Thyroid gland (tissue), 4 donors: ENCODE measurements at regions not wholly inside any gene's neighbourhood (a gene's known extent, or its start where the extent isn't known, plus 50 kb on each side); places are given as distances from the start of the nearest gene placed in this dataset.

ENCODE experiments used
- DNase-seq, 2 donors: peaks; one replicate each; pipeline ENCODE4 v3.0.0-alpha.2; 2019
- H3K27ac ChIP-seq, 3 donors: fragments of 200-600 bp; sonication (generic); 1 replicate in 2 of 3; 2 replicates in 1 of 3; pipeline ENCODE4 v1.5.1; 2016 to 2019; ENCODE audit warnings: mild to moderate bottlenecking in 1 of 3, moderate library complexity in 1 of 3
- H3K27me3 ChIP-seq: fragments of 200-600 bp; sonication (generic); one replicate; pipeline ENCODE4 v1.5.1; 2019
- H3K36me3 ChIP-seq, 2 donors: fragments of 200-600 bp; sonication (generic); one replicate each; pipeline ENCODE4 v1.5.1; 2016 to 2019
- H3K4me1 ChIP-seq, 2 donors: fragments of 200-600 bp; sonication (generic); one replicate each; pipeline ENCODE4 v1.5.1; 2017 to 2019
- H3K4me3 ChIP-seq, 3 donors: fragments of 200-600 bp; sonication (generic); replicated peaks in 1 of 3; 1 replicate in 2 of 3; 2 replicates in 1 of 3; pipeline ENCODE4 v1.5.1; 2016; ENCODE audit warnings: mild to moderate bottlenecking in 1 of 3
- H3K9me3 ChIP-seq: fragments of 200-600 bp; sonication (generic); one replicate; pipeline ENCODE4 v1.5.1; 2017
- POLR2A ChIP-seq, 2 donors: fragments of 450-650 bp; IDR thresholded peaks; one replicate each; pipeline ENCODE4 v1.6.1; 2017; ENCODE audit warnings: antibody characterized with exemption in 2 of 2, mild to moderate bottlenecking in 2 of 2, moderate library complexity in 1 of 2
- WGBS, 2 donors: methylation state at CpG; one replicate each; pipeline ENCODE4 v1.1.5; 2017; 5-methylcytosine and 5-hydroxymethylcytosine counted together
- intact Hi-C: fragments of 100-400 bp; cut with DNase I; formaldehyde crosslinking; loops from one replicate; pipeline ENCODE4 v1.15.1; 2023
- TF ChIP-seq, protein P1 (sequence below), 6 experiments: fragments of 200-600 bp in 3 of 6; fragments of 450-650 bp in 3 of 6; sonication (generic) in 3 of 6; IDR thresholded peaks; one replicate each; pipeline ENCODE4 v1.5.1; 2016 to 2019; ENCODE audit warnings: antibody characterized with exemption in 6 of 6, mild to moderate bottlenecking in 2 of 6, inconsistent platforms in 1 of 6, moderate library complexity in 1 of 6

DNA sequence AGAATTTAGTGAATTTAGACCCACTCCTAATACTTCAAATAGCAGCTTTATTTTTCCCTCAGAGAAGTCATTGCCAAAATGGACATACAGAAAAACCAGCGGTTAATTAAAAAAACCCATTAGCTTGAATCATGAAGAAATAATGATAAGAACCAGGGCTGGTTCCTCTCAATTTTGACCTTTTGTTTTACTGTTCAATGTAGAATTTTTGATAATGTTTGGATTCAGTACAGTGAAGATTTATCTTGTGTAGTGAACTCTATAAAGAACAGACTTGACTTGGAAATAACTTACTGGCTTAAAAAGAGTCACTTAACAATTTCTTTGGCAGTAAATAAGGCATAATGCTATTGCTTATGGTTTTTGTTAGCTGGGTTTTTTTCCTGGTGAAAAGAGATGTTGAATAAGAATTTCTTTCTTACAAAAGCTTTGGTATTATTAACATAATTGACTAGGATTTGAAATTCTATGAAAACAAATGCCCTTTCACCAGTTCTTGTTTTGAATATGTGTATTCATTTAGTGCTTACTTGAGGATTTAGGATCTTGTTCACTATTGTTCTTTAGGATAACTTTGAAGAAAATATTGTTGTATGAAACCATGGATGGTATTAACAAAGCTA lies 73.4 kb upstream of the ITPRID2 start:
- Histone ChIP-seq H3K9me3 (no peaks in the 10 kb centered on the region), H3K27me3 (no peaks in the 10 kb centered on the region), H3K27ac (no peak overlapping the region), H3K4me3 (no peak overlapping the region), H3K4me1 (no peaks in the 10 kb centered on the region), H3K36me3 (no peaks in the 10 kb centered on the region)
- intact Hi-C loops: no loop called here
- TF ChIP-seq POLR2A (IDR thresholded peaks at IDR 0.05): no peak
- TF ChIP-seq, protein P1, sequence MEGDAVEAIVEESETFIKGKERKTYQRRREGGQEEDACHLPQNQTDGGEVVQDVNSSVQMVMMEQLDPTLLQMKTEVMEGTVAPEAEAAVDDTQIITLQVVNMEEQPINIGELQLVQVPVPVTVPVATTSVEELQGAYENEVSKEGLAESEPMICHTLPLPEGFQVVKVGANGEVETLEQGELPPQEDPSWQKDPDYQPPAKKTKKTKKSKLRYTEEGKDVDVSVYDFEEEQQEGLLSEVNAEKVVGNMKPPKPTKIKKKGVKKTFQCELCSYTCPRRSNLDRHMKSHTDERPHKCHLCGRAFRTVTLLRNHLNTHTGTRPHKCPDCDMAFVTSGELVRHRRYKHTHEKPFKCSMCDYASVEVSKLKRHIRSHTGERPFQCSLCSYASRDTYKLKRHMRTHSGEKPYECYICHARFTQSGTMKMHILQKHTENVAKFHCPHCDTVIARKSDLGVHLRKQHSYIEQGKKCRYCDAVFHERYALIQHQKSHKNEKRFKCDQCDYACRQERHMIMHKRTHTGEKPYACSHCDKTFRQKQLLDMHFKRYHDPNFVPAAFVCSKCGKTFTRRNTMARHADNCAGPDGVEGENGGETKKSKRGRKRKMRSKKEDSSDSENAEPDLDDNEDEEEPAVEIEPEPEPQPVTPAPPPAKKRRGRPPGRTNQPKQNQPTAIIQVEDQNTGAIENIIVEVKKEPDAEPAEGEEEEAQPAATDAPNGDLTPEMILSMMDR (IDR thresholded peaks at IDR 0.05): no peak
- no peak for DNase-seq
- 82 to 93% methylated on average over 1 of the region's 1 CpG for WGBS, 2 donors

DNA sequence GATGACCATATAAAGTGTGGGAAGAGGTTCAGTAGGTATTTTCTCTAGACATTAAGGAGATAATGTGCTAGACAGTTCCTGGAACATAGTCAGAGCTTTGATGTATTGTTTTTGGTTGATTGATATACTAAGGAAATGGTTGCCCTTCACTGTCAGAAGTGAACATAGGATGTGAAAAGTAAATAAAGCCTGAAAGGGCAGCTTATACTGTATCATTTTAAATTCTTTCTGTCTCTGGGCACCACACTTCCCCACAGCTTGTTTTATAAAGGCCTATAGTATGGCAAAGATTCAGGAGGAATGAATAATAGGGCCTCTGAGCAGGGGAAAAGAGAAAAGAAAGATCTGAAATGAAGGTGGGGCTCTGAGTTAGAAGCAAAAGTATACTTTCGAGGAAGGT lies 72.7 kb upstream of the ITPRID2 start:
- DNase-seq: no peak
- Histone ChIP-seq H3K27me3 (no peaks in the 10 kb centered on the region), H3K27ac (no peak overlapping the region), H3K36me3 (no peaks in the 10 kb centered on the region), H3K4me3 (no peak overlapping the region), H3K9me3 (no peaks in the 10 kb centered on the region), H3K4me1 (no peaks in the 10 kb centered on the region)
- no peak for TF ChIP-seq POLR2A (IDR thresholded peaks at IDR 0.05)
- TF ChIP-seq, protein P1 (IDR thresholded peaks at IDR 0.05): no peak
- intact Hi-C loops: no loop called here
- WGBS, 2 donors: 88 to 96% methylated on average over 1 of the region's 1 CpG

GRCh38 chr2:181821049-181821448 lies 70.5 kb upstream of the ITPRID2 start:
- H3K36me3 ChIP-seq: no peaks in the 10 kb centered on the region
- 88 to 96% methylated on average over 2 of the region's 2 CpGs for WGBS, 2 donors
- no peaks in the 10 kb centered on the region for H3K27me3 ChIP-seq
- H3K9me3 ChIP-seq: no peaks in the 10 kb centered on the region
- intact Hi-C loops: no loop called here
- H3K4me3 ChIP-seq: no peak overlapping the region
- no peaks in the 10 kb centered on the region for H3K4me1 ChIP-seq
- H3K27ac ChIP-seq: no peak overlapping the region
- TF ChIP-seq POLR2A (IDR thresholded peaks at IDR 0.05): no peak
- TF ChIP-seq, protein P1 (IDR thresholded peaks at IDR 0.05): no peak
- no peak for DNase-seq

- 88 to 91% methylated on average over 5 of the region's 5 CpGs for WGBS, 2 donors
- intact Hi-C loops: no loop called here
- no peak for DNase-seq
- Histone ChIP-seq H3K27me3 (no peaks in the 10 kb centered on the region), H3K9me3 (no peaks in the 10 kb centered on the region), H3K4me3 (no peak overlapping the region), H3K36me3 (no peaks in the 10 kb centered on the region), H3K4me1 (no peaks in the 10 kb centered on the region), H3K27ac (no peak overlapping the region)
- no peak for TF ChIP-seq POLR2A (IDR thresholded peaks at IDR 0.05)
- TF ChIP-seq, protein P1 (IDR thresholded peaks at IDR 0.05): no peak
These were observed 69.4 kb upstream of the ITPRID2 start for GRCh38 chr2:181822097-181822496.

- TF ChIP-seq, protein P1 (IDR thresholded peaks at IDR 0.05): no peak
- TF ChIP-seq POLR2A (IDR thresholded peaks at IDR 0.05): no peak
- H3K27me3 ChIP-seq: no peaks in the 10 kb centered on the region
- H3K36me3 ChIP-seq: no peaks in the 10 kb centered on the region
- no peak overlapping the region for H3K27ac ChIP-seq
- no peak overlapping the region for H3K4me3 ChIP-seq
- WGBS, 2 donors: 78 to 87% methylated on average over 2 of the region's 2 CpGs
- intact Hi-C loops: no loop called here
- DNase-seq: no peak
- no peaks in the 10 kb centered on the region for H3K9me3 ChIP-seq
- no peaks in the 10 kb centered on the region for H3K4me1 ChIP-seq
These were observed 68.1 kb upstream of the ITPRID2 start for GRCh38 chr2:181823405-181823804.
